Natural killer cell (primary cell): ENCODE measurements at regions not wholly inside any gene's neighbourhood (a gene's known extent, or its start where the extent isn't known, plus 50 kb on each side); places are given as distances from the start of the nearest gene placed in this dataset.

Experiments
- ATAC-seq, 3 donors: fragments of 150-1000 bp in 2 of 3; fragments of 200-7000 bp in 1 of 3; cut with Tn5 transposase; 1 replicate in 1 of 3; 2 replicates in 2 of 3; pipeline ENCODE4 v1.10.0; 2021; ENCODE audit warnings: mild to moderate bottlenecking in 2 of 3, moderate library complexity in 2 of 3
- DNase-seq, 2 donors: peaks; one replicate each; pipeline versions ENCODE4 v3.0.0 to v3.0.0-alpha.2; 2013 to 2021; ENCODE audit warnings: mixed read lengths in 1 of 2
- H3K27ac ChIP-seq: one replicate; pipeline ENCODE4 v1.5.1; 2013; ENCODE audit warnings: mild to moderate bottlenecking, low read length
- H3K27me3 ChIP-seq: one replicate; pipeline ENCODE4 v1.6.1; 2013; ENCODE audit warnings: low read length; ENCODE audit not compliant: control insufficient read depth, insufficient read depth
- H3K36me3 ChIP-seq: one replicate; pipeline ENCODE4 v1.6.1; 2013; ENCODE audit warnings: low read length; ENCODE audit not compliant: control insufficient read depth, insufficient read depth
- H3K4me1 ChIP-seq: one replicate; pipeline ENCODE4 v1.6.1; 2013; ENCODE audit warnings: low read length; ENCODE audit not compliant: control insufficient read depth, insufficient read depth
- H3K4me3 ChIP-seq: one replicate; pipeline ENCODE4 v1.5.1; 2013; ENCODE audit warnings: low read length
- H3K9me3 ChIP-seq: one replicate; pipeline ENCODE4 v1.6.1; 2013; ENCODE audit warnings: low read length; ENCODE audit not compliant: control insufficient read depth, insufficient read depth
- H3K27ac Mint-ChIP-seq, 2 donors: one replicate each; pipeline ENCODE4 v1.8.0; 2022; ENCODE audit warnings: mild to moderate bottlenecking in 2 of 2, mixed read lengths in 2 of 2, moderate library complexity in 1 of 2
- H3K27me3 Mint-ChIP-seq, 2 donors: one replicate each; pipeline ENCODE4 v1.8.0; 2022; ENCODE audit warnings: low read depth in 2 of 2, mixed read lengths in 2 of 2
- H3K36me3 Mint-ChIP-seq: one replicate; pipeline ENCODE4 v1.8.0; 2022; ENCODE audit warnings: mixed read lengths
- H3K4me1 Mint-ChIP-seq, 2 donors: one replicate each; pipeline ENCODE4 v1.8.0; 2022; ENCODE audit warnings: mixed read lengths in 2 of 2
- H3K4me3 Mint-ChIP-seq: one replicate; pipeline ENCODE4 v1.8.0; 2022; ENCODE audit warnings: mild to moderate bottlenecking, moderate library complexity, mixed read lengths
- H3K9me3 Mint-ChIP-seq, 2 donors: one replicate each; pipeline ENCODE4 v1.8.0; 2022; ENCODE audit warnings: mixed read lengths in 2 of 2
- CTCF ChIP-seq: fragments of 200-600 bp; IDR thresholded peaks from one replicate; pipeline ENCODE4 v1.8.0; 2022; ENCODE audit warnings: antibody characterized with exemption
- WGBS: methylation state at CpG from one replicate; pipeline ENCODE4 v1.1.7; 2013; ENCODE audit warnings: missing lambda C conversion rate; ENCODE audit not compliant: insufficient coverage; 5-methylcytosine and 5-hydroxymethylcytosine counted together
- intact Hi-C: fragments of 100-400 bp; cut with micrococcal nuclease; formaldehyde crosslinking; loops from one replicate; pipeline ENCODE4 v1.14.2; 2022

- Mint-ChIP-seq H3K27me3 (peaks cover 16 to 21% of the 10 kb centered on the region in 2 donors), H3K4me3 (no peak overlapping the region), H3K27ac (no peak overlapping the region), H3K9me3 (no peaks in the 10 kb centered on the region), H3K36me3 (no peaks in the 10 kb centered on the region), H3K4me1 (no peaks in the 10 kb centered on the region)
- Histone ChIP-seq H3K4me1 (no peaks in the 10 kb centered on the region), H3K9me3 (no peaks in the 10 kb centered on the region), H3K27me3 (no peaks in the 10 kb centered on the region), H3K27ac (no peak overlapping the region), H3K36me3 (no peaks in the 10 kb centered on the region), H3K4me3 (no peak overlapping the region)
- DNase-seq = no peak
- no peak for TF ChIP-seq CTCF
- intact Hi-C loops = no loop called here
- no peak for ATAC-seq
- WGBS = no CpG with 5 or more reads among the region's 1 CpG
Measured at GRCh38 chr15:80323285-80323684, 71.3 kb upstream of the CTXND1 start.

- Mint-ChIP-seq H3K27ac (no peak overlapping the region), H3K4me1 (no peaks in the 10 kb centered on the region), H3K27me3 (peaks cover 15 to 21% of the 10 kb centered on the region in 2 donors), H3K36me3 (no peaks in the 10 kb centered on the region), H3K4me3 (no peak overlapping the region), H3K9me3 (no peaks in the 10 kb centered on the region)
- Histone ChIP-seq H3K36me3 (no peaks in the 10 kb centered on the region), H3K27me3 (no peaks in the 10 kb centered on the region), H3K4me1 (no peaks in the 10 kb centered on the region), H3K27ac (no peak overlapping the region), H3K9me3 (no peaks in the 10 kb centered on the region), H3K4me3 (no peak overlapping the region)
- 91% methylated on average over 3 of the region's 3 CpGs for WGBS
- intact Hi-C loops = no loop called here
- ATAC-seq (no peak), DNase-seq (no peak)
- no peak for TF ChIP-seq CTCF
Measured at GRCh38 chr15:80324545-80325080, 72.6 kb upstream of the CTXND1 start.

GRCh38 chr15:80325206-80325605 lies 73.2 kb upstream of the CTXND1 start:
- Histone ChIP-seq H3K9me3 (no peaks in the 10 kb centered on the region), H3K4me1 (no peaks in the 10 kb centered on the region), H3K27me3 (no peaks in the 10 kb centered on the region), H3K27ac (no peak overlapping the region), H3K4me3 (no peak overlapping the region), H3K36me3 (no peaks in the 10 kb centered on the region)
- ATAC-seq = no peak
- Mint-ChIP-seq H3K36me3 (no peaks in the 10 kb centered on the region), H3K27ac (no peak overlapping the region), H3K9me3 (no peaks in the 10 kb centered on the region), H3K27me3 (peaks cover 13 to 21% of the 10 kb centered on the region in 2 donors), H3K4me1 (no peaks in the 10 kb centered on the region), H3K4me3 (no peak overlapping the region)
- DNase-seq = no peak
- intact Hi-C loops = no loop called here
- 80% methylated on average over 6 of the region's 8 CpGs for WGBS
- TF ChIP-seq CTCF = no peak

GRCh38 chr15:80326270-80326669 lies 74.3 kb upstream of the CTXND1 start:
- Mint-ChIP-seq H3K27ac (no peak overlapping the region), H3K4me1 (no peaks in the 10 kb centered on the region), H3K36me3 (no peaks in the 10 kb centered on the region), H3K27me3 (peaks cover 9 to 15% of the 10 kb centered on the region in 2 donors), H3K4me3 (no peak overlapping the region), H3K9me3 (no peaks in the 10 kb centered on the region)
- H3K36me3 ChIP-seq = no peaks in the 10 kb centered on the region
- 96% methylated on average over 2 of the region's 2 CpGs for WGBS
- H3K4me3 ChIP-seq = no peak overlapping the region
- intact Hi-C loops = no loop called here
- H3K4me1 ChIP-seq = no peaks in the 10 kb centered on the region
- DNase-seq (no peak), ATAC-seq (no peak)
- no peaks in the 10 kb centered on the region for H3K27me3 ChIP-seq
- H3K9me3 ChIP-seq = no peaks in the 10 kb centered on the region
- TF ChIP-seq CTCF = no peak
- no peak overlapping the region for H3K27ac ChIP-seq
